ENCODE measurements at regions not wholly inside any gene's neighbourhood (a gene's known extent, or its start where the extent isn't known, plus 50 kb on each side); places are given as distances from the start of the nearest gene placed in this dataset.
"Not testable (repeated sequence)": the region's sequence is repeated elsewhere in the genome, so short reads cannot be mapped to it uniquely, and the experiment has no call there.

- Histone ChIP-seq H3K4me1 (ENCODE audit: control insufficient read depth, insufficient read depth, low read length) (no peaks in the 10 kb centered on the region), H3K27me3 (ENCODE audit: control insufficient read depth, insufficient read depth, low read length) (no peaks in the 10 kb centered on the region), H3K27ac (ENCODE audit: low read depth, low read length) (no peak overlapping the region), H3K4me3 (ENCODE audit: low read length) (no peak overlapping the region), H3K9ac (ENCODE audit: low read length) (no peak overlapping the region), H3K36me3 (ENCODE audit: control insufficient read depth, insufficient read depth, low read length) (no peaks in the 10 kb centered on the region)
Measured at GRCh38 chr2:242047963-242048362, 178.4 kb downstream of the RTP5 start.

GRCh38 chr2:242048479-242048878 lies 178.9 kb downstream of the RTP5 start:
- Histone ChIP-seq H3K27me3 (ENCODE audit: control insufficient read depth, insufficient read depth, low read length) (no peaks in the 10 kb centered on the region), H3K27ac (ENCODE audit: low read depth, low read length) (no peak overlapping the region), H3K4me3 (ENCODE audit: low read length) (no peak overlapping the region), H3K36me3 (ENCODE audit: control insufficient read depth, insufficient read depth, low read length) (no peaks in the 10 kb centered on the region), H3K9ac (ENCODE audit: low read length) (no peak overlapping the region), H3K4me1 (ENCODE audit: control insufficient read depth, insufficient read depth, low read length) (no peaks in the 10 kb centered on the region)

GRCh38 chr2:242049492-242049891 lies 180.0 kb downstream of the RTP5 start:
- not testable (repeated sequence) for H3K9ac ChIP-seq (ENCODE audit: low read length); H3K27me3 ChIP-seq (ENCODE audit: control insufficient read depth, insufficient read depth, low read length); H3K27ac ChIP-seq (ENCODE audit: low read depth, low read length); H3K4me3 ChIP-seq (ENCODE audit: low read length); H3K36me3 ChIP-seq (ENCODE audit: control insufficient read depth, insufficient read depth, low read length); H3K4me1 ChIP-seq (ENCODE audit: control insufficient read depth, insufficient read depth, low read length)

- Histone ChIP-seq H3K4me3 (ENCODE audit: low read length) (no peak overlapping the region), H3K36me3 (ENCODE audit: control insufficient read depth, insufficient read depth, low read length) (no peaks in the 10 kb centered on the region), H3K9ac (ENCODE audit: low read length) (no peak overlapping the region), H3K4me1 (ENCODE audit: control insufficient read depth, insufficient read depth, low read length) (no peaks in the 10 kb centered on the region), H3K27ac (ENCODE audit: low read depth, low read length) (no peak overlapping the region), H3K27me3 (ENCODE audit: control insufficient read depth, insufficient read depth, low read length) (no peaks in the 10 kb centered on the region)
Measured at GRCh38 chr2:242051463-242051862, 181.9 kb downstream of the RTP5 start.

GRCh38 chr2:242052421-242052820 lies 182.9 kb downstream of the RTP5 start:
- Histone ChIP-seq H3K36me3 (ENCODE audit: control insufficient read depth, insufficient read depth, low read length) (no peaks in the 10 kb centered on the region), H3K27me3 (ENCODE audit: control insufficient read depth, insufficient read depth, low read length) (no peaks in the 10 kb centered on the region), H3K27ac (ENCODE audit: low read depth, low read length) (no peak overlapping the region), H3K4me1 (ENCODE audit: control insufficient read depth, insufficient read depth, low read length) (no peaks in the 10 kb centered on the region), H3K9ac (ENCODE audit: low read length) (no peak overlapping the region), H3K4me3 (ENCODE audit: low read length) (no peak overlapping the region)

GRCh38 chr2:242053921-242054320 lies 184.4 kb downstream of the RTP5 start:
- Histone ChIP-seq H3K36me3 (ENCODE audit: control insufficient read depth, insufficient read depth, low read length) (no peaks in the 10 kb centered on the region), H3K27me3 (ENCODE audit: control insufficient read depth, insufficient read depth, low read length) (no peaks in the 10 kb centered on the region), H3K27ac (ENCODE audit: low read depth, low read length) (no peak overlapping the region), H3K9ac (ENCODE audit: low read length) (no peak overlapping the region), H3K4me1 (ENCODE audit: control insufficient read depth, insufficient read depth, low read length) (no peaks in the 10 kb centered on the region), H3K4me3 (ENCODE audit: low read length) (no peak overlapping the region)

- no peaks in the 10 kb centered on the region for H3K27me3 ChIP-seq (ENCODE audit: control insufficient read depth, insufficient read depth, low read length)
- no peak overlapping the region for H3K9ac ChIP-seq (ENCODE audit: low read length)
- H3K4me1 ChIP-seq (ENCODE audit: control insufficient read depth, insufficient read depth, low read length): no peaks in the 10 kb centered on the region
- H3K27ac ChIP-seq (ENCODE audit: low read depth, low read length): no peak overlapping the region
- H3K4me3 ChIP-seq (ENCODE audit: low read length): no peak overlapping the region
- H3K36me3 ChIP-seq (ENCODE audit: control insufficient read depth, insufficient read depth, low read length): no peaks in the 10 kb centered on the region
Measured at GRCh38 chr2:242054406-242054805, 184.9 kb downstream of the RTP5 start.

- Histone ChIP-seq H3K4me3 (ENCODE audit: low read length) (no peak overlapping the region), H3K36me3 (ENCODE audit: control insufficient read depth, insufficient read depth, low read length) (no peaks in the 10 kb centered on the region)
Measured at GRCh38 chr2:242054881-242055801, 185.6 kb downstream of the RTP5 start.

GRCh38 chr2:242056026-242056425 lies 186.5 kb downstream of the RTP5 start:
- H3K27ac ChIP-seq (ENCODE audit: low read depth, low read length): no peak overlapping the region
- no peak overlapping the region for H3K9ac ChIP-seq (ENCODE audit: low read length)
- no peaks in the 10 kb centered on the region for H3K27me3 ChIP-seq (ENCODE audit: control insufficient read depth, insufficient read depth, low read length)
- no peak overlapping the region for H3K4me3 ChIP-seq (ENCODE audit: low read length)
- H3K36me3 ChIP-seq (ENCODE audit: control insufficient read depth, insufficient read depth, low read length): no peaks in the 10 kb centered on the region
- H3K4me1 ChIP-seq (ENCODE audit: control insufficient read depth, insufficient read depth, low read length): no peaks in the 10 kb centered on the region

More at GRCh38 chr2:242054881-242055801, 185.6 kb downstream of the RTP5 start:
- Histone ChIP-seq H3K27ac (ENCODE audit: low read depth, low read length) (no peak overlapping the region), H3K9ac (ENCODE audit: low read length) (no peak overlapping the region), H3K4me1 (ENCODE audit: control insufficient read depth, insufficient read depth, low read length) (no peaks in the 10 kb centered on the region), H3K27me3 (ENCODE audit: control insufficient read depth, insufficient read depth, low read length) (no peaks in the 10 kb centered on the region)

- H3K4me1 ChIP-seq (ENCODE audit: control insufficient read depth, insufficient read depth, low read length): no peaks in the 10 kb centered on the region
- no peaks in the 10 kb centered on the region for H3K36me3 ChIP-seq (ENCODE audit: control insufficient read depth, insufficient read depth, low read length)
- no peak overlapping the region for H3K9ac ChIP-seq (ENCODE audit: low read length)
- H3K27me3 ChIP-seq (ENCODE audit: control insufficient read depth, insufficient read depth, low read length): no peaks in the 10 kb centered on the region
- no peak overlapping the region for H3K27ac ChIP-seq (ENCODE audit: low read depth, low read length)
- no peak overlapping the region for H3K4me3 ChIP-seq (ENCODE audit: low read length)
Measured at GRCh38 chr2:242056785-242057184, 187.3 kb downstream of the RTP5 start.

GRCh38 chr2:242057379-242058040 lies 188.0 kb downstream of the RTP5 start:
- Histone ChIP-seq H3K4me1 (ENCODE audit: control insufficient read depth, insufficient read depth, low read length) (no peaks in the 10 kb centered on the region), H3K4me3 (ENCODE audit: low read length) (no peak overlapping the region), H3K27me3 (ENCODE audit: control insufficient read depth, insufficient read depth, low read length) (no peaks in the 10 kb centered on the region), H3K36me3 (ENCODE audit: control insufficient read depth, insufficient read depth, low read length) (no peaks in the 10 kb centered on the region), H3K9ac (ENCODE audit: low read length) (no peak overlapping the region), H3K27ac (ENCODE audit: low read depth, low read length) (no peak overlapping the region)

- no peak overlapping the region for H3K27ac ChIP-seq (ENCODE audit: low read depth, low read length)
- H3K4me1 ChIP-seq (ENCODE audit: control insufficient read depth, insufficient read depth, low read length): no peaks in the 10 kb centered on the region
- no peak overlapping the region for H3K4me3 ChIP-seq (ENCODE audit: low read length)
- H3K36me3 ChIP-seq (ENCODE audit: control insufficient read depth, insufficient read depth, low read length): no peaks in the 10 kb centered on the region
- no peaks in the 10 kb centered on the region for H3K27me3 ChIP-seq (ENCODE audit: control insufficient read depth, insufficient read depth, low read length)
- H3K9ac ChIP-seq (ENCODE audit: low read length): no peak overlapping the region
Measured at GRCh38 chr2:242058116-242058680, 188.7 kb downstream of the RTP5 start.
